MCF 10A (cell line): ENCODE measurements at regions not wholly inside any gene's neighbourhood (a gene's known extent, or its start where the extent isn't known, plus 50 kb on each side); places are given as distances from the start of the nearest gene placed in this dataset.

Source experiments
- BruUV-seq: library from RNA; stranded (reverse); fragments of 400-500 nt; replicated peaks from 2 replicates; lab custom pipeline; 2021; lab: Mats Ljungman, UMichigan
- CTCF ChIA-PET: fragments of 300-600 bp; sonication (Branson Sonifier 250); formaldehyde crosslinking; extraction: SDS; loops from one replicate; lab custom pipeline; 2021; ENCODE audit warnings: antibody characterized with exemption, inconsistent platforms; lab: Yijun Ruan, JAX
- POLR2A ChIA-PET: fragments of 300-600, 350-650 bp; sonication (Branson Sonifier 250); formaldehyde crosslinking; extraction: SDS; loops from one replicate; lab custom pipeline; 2020; ENCODE audit warnings: antibody characterized with exemption, inconsistent platforms; lab: Yijun Ruan, JAX
- DNase-seq: peaks from one replicate; pipeline ENCODE4 v3.0.0-alpha.2; 2018; ENCODE audit not compliant: unreplicated experiment
- H3K27ac Mint-ChIP-seq: one replicate; pipeline ENCODE4 v1.8.0; 2022; ENCODE audit warnings: mild to moderate bottlenecking, low read depth, mixed read lengths; ENCODE audit not compliant: unreplicated experiment
- H3K27me3 Mint-ChIP-seq: one replicate; pipeline ENCODE4 v1.8.0; 2022; ENCODE audit warnings: mixed read lengths; ENCODE audit not compliant: insufficient read depth, unreplicated experiment
- H3K36me3 Mint-ChIP-seq: one replicate; pipeline ENCODE4 v1.8.0; 2022; ENCODE audit warnings: mild to moderate bottlenecking, moderate library complexity, mixed read lengths; ENCODE audit not compliant: insufficient read depth, unreplicated experiment
- H3K4me1 Mint-ChIP-seq: one replicate; pipeline ENCODE4 v1.8.0; 2022; ENCODE audit warnings: mixed read lengths; ENCODE audit not compliant: insufficient read depth, unreplicated experiment
- H3K4me3 Mint-ChIP-seq: one replicate; pipeline ENCODE4 v1.8.0; 2022; ENCODE audit warnings: mild to moderate bottlenecking, moderate library complexity, mixed read lengths; ENCODE audit not compliant: unreplicated experiment
- H3K9me3 Mint-ChIP-seq: one replicate; pipeline ENCODE4 v1.8.0; 2022; ENCODE audit warnings: mixed read lengths; ENCODE audit not compliant: unreplicated experiment
- intact Hi-C: fragments of 100-400 bp; cut with micrococcal nuclease; formaldehyde crosslinking; loops from 2 replicates; pipeline ENCODE4 v1.14.1; 2022
- TF ChIP-seq, protein P1 (sequence below): fragments of 200-600 bp; IDR thresholded peaks from one replicate; pipeline ENCODE4 v1.8.0; 2022; ENCODE audit warnings: antibody characterized with exemption, mild to moderate bottlenecking; ENCODE audit not compliant: unreplicated experiment

DNA sequence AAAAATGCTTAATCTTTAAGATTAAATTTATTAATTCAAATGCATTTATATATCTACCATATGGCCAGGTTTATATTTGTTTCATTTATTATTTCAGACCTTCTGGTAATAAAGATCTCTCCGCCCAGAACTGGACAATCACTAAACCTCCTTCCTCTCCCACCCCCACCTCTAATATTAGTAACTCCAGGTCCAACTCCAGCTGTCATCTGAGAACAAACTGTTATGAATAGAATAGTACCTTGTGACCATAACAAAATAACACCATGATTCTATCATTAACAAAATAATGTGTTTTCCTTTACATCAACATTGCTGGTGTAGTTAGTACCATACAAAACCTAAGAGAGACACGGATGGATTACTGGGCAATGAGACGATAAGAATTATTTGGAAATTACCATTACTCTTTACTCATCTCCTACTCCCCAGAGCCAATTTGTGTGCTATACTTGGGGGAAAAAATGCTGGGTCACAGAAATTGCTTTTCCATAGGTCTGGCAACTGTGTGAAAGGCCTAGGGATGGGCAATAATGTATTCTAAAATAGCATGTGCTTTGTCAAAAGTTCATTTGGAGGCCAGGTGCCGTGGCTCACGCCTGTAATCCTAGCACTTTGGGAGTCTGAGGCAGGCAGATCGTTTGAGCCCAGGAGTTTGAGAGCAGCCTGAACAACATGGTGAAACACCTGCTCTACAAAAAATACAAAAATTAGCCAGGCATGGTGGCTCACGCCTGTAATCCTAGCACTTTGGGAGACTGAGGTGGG is 186.1 kb downstream of the ENC1 start:
- Mint-ChIP-seq H3K36me3 (no peaks in the 10 kb centered on the region), H3K27me3 (no peaks in the 10 kb centered on the region), H3K9me3 (no peaks in the 10 kb centered on the region), H3K4me3 (no peak overlapping the region), H3K27ac (no peak overlapping the region), H3K4me1 (no peaks in the 10 kb centered on the region)
- intact Hi-C loops, result no loop called here
- BruUV-seq, result no TSS peak
- POLR2A ChIA-PET, result no interaction called here
- TF ChIP-seq, protein P1, sequence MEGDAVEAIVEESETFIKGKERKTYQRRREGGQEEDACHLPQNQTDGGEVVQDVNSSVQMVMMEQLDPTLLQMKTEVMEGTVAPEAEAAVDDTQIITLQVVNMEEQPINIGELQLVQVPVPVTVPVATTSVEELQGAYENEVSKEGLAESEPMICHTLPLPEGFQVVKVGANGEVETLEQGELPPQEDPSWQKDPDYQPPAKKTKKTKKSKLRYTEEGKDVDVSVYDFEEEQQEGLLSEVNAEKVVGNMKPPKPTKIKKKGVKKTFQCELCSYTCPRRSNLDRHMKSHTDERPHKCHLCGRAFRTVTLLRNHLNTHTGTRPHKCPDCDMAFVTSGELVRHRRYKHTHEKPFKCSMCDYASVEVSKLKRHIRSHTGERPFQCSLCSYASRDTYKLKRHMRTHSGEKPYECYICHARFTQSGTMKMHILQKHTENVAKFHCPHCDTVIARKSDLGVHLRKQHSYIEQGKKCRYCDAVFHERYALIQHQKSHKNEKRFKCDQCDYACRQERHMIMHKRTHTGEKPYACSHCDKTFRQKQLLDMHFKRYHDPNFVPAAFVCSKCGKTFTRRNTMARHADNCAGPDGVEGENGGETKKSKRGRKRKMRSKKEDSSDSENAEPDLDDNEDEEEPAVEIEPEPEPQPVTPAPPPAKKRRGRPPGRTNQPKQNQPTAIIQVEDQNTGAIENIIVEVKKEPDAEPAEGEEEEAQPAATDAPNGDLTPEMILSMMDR, result no peak
- CTCF ChIA-PET, result interaction anchor here (0.6 to 0.9 kb wide), 2 partner anchors 450 to 761 kb away, joined by 3 read pairs; no protein-coding TSS in a partner anchor
- DNase-seq, result no peak

DNA sequence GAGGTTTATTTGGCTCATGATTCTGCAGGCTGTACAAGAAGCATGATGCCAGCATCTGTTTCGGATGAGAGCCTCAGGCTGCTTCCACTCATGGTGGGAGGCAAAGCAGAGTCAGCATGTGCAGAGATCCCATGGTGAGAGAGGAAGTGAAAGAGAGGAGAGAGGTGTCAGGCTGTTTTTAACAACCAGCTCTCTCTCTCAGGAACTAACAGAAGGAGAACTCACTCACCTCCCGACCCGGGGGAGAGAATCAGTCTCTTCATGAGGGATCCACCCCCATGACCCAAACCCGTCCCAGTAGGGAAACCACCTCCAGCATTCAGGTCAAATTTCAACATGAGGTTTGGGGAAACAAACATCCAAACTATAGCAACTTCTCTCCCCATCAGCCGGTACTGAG is 187.7 kb downstream of the ENC1 start:
- H3K36me3 Mint-ChIP-seq, result no peaks in the 10 kb centered on the region
- intact Hi-C loops, result no loop called here
- H3K9me3 Mint-ChIP-seq, result no peaks in the 10 kb centered on the region
- ChIA-PET POLR2A (no interaction called here), CTCF (interaction anchor here (0.6 kb wide), 1 partner anchor 53 kb away, joined by 3 read pairs; no protein-coding TSS in a partner anchor)
- H3K4me1 Mint-ChIP-seq, result no peaks in the 10 kb centered on the region
- TF ChIP-seq, protein P1, result no peak
- BruUV-seq, result no TSS peak
- H3K27me3 Mint-ChIP-seq, result no peaks in the 10 kb centered on the region
- no peak overlapping the region for H3K27ac Mint-ChIP-seq
- no peak overlapping the region for H3K4me3 Mint-ChIP-seq
- no peak for DNase-seq

DNA sequence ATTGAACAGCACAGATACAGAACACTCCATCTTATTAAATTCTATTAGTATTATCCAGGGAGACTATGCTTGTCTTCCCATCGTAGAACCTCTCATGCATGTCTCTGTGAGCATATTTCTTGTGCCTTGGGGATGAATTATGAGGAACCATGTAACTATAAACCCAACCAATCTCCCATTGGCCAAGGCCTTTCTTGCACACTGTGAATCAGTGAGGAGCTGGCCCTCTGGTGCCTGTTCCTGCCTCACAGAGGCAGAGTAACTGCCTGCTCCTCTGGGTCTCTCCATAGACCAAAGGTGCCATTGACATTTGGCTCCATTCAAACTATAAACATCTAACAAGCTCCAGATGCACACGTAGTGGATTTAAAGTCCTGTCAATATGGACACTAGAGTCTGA is 190.4 kb downstream of the ENC1 start:
- Mint-ChIP-seq H3K36me3 (no peaks in the 10 kb centered on the region), H3K9me3 (no peaks in the 10 kb centered on the region), H3K27ac (no peak overlapping the region), H3K4me3 (no peak overlapping the region), H3K4me1 (no peaks in the 10 kb centered on the region), H3K27me3 (no peaks in the 10 kb centered on the region)
- TF ChIP-seq, protein P1, result no peak
- POLR2A ChIA-PET, result interaction anchor here (0.7 kb wide), 1 partner anchor 249 kb away, joined by 3 read pairs; no protein-coding TSS in a partner anchor
- CTCF ChIA-PET, result interaction anchor here (0.7 to 1.0 kb wide), 2 partner anchors 192 to 498 kb away, joined by 3 read pairs; no protein-coding TSS in a partner anchor
- no TSS peak for BruUV-seq
- intact Hi-C loops, result no loop called here
- DNase-seq, result no peak

DNA sequence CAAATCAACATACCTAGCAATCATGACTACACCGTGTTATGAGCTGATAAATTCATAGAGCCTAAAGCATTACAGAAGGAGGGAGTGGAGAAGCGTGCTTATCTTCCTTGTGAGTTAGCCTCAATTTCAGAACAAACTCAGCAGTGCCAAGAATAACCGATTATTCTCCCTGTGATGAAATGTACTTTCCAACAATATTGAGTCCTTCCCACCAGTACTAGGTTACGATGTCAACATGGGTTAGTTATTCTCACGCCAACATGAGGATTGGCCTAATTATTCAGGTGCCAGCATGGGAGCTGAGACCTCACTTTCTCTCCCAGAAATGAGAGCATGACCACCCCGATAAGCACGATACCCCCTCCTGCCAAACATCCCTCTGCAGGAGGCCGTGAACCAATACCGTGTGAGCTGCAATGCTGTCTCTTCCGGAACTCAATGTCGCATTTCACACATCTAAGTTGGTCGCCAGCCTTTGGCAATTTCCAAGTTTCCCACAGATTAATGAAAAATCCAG is 193.7 kb downstream of the ENC1 start:
- TF ChIP-seq, protein P1, result no peak
- ChIA-PET POLR2A (no interaction called here), CTCF (interaction anchor here (0.6 to 1.0 kb wide), 2 partner anchors 16 to 202 kb away, joined by 3 read pairs; no protein-coding TSS in a partner anchor)
- no peak for DNase-seq
- intact Hi-C loops, result no loop called here
- Mint-ChIP-seq H3K27ac (no peak overlapping the region), H3K4me1 (no peaks in the 10 kb centered on the region), H3K27me3 (no peaks in the 10 kb centered on the region), H3K9me3 (no peaks in the 10 kb centered on the region), H3K36me3 (no peaks in the 10 kb centered on the region), H3K4me3 (no peak overlapping the region)
- BruUV-seq, result no TSS peak
